Peyer's patch (tissue), 4 donors: ENCODE measurements at regions not wholly inside any gene's neighbourhood (a gene's known extent, or its start where the extent isn't known, plus 50 kb on each side); places are given as distances from the start of the nearest gene placed in this dataset.

ENCODE experiments used
- POLR2A ChIP-seq, 2 donors: fragments of 450-650 bp; IDR thresholded peaks; one replicate each; pipeline ENCODE4 v1.5.1; 2017; ENCODE audit warnings: antibody characterized with exemption in 2 of 2, mild to moderate bottlenecking in 2 of 2, moderate library complexity in 2 of 2
- TF ChIP-seq, protein P1 (sequence below), 6 experiments: fragments of 450-650 bp in 4 of 6; fragments of 200-600 bp in 2 of 6; sonication (generic) in 1 of 6; IDR thresholded peaks; one replicate each; pipeline ENCODE4 v1.5.1; 2017 to 2019; ENCODE audit warnings: antibody characterized with exemption in 6 of 6, mild to moderate bottlenecking in 3 of 6, moderate library complexity in 1 of 6

GRCh38 chr11:112882494-112883381 lies 78.5 kb upstream of the NCAM1 start:
- TF ChIP-seq, protein P1, sequence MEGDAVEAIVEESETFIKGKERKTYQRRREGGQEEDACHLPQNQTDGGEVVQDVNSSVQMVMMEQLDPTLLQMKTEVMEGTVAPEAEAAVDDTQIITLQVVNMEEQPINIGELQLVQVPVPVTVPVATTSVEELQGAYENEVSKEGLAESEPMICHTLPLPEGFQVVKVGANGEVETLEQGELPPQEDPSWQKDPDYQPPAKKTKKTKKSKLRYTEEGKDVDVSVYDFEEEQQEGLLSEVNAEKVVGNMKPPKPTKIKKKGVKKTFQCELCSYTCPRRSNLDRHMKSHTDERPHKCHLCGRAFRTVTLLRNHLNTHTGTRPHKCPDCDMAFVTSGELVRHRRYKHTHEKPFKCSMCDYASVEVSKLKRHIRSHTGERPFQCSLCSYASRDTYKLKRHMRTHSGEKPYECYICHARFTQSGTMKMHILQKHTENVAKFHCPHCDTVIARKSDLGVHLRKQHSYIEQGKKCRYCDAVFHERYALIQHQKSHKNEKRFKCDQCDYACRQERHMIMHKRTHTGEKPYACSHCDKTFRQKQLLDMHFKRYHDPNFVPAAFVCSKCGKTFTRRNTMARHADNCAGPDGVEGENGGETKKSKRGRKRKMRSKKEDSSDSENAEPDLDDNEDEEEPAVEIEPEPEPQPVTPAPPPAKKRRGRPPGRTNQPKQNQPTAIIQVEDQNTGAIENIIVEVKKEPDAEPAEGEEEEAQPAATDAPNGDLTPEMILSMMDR (IDR thresholded peaks at IDR 0.05) = no peak
- TF ChIP-seq POLR2A (IDR thresholded peaks at IDR 0.05) = no peak
